Endothelial cell of umbilical vein (primary cell): ENCODE measurements at regions not wholly inside any gene's neighbourhood (a gene's known extent, or its start where the extent isn't known, plus 50 kb on each side); places are given as distances from the start of the nearest gene placed in this dataset.

Experiments
- EZH2 ChIP-seq: IDR thresholded peaks from 2 replicates; pipeline ENCODE4 v1.6.1; 2012; ENCODE audit warnings: borderline replicate concordance, low read depth, mild to moderate bottlenecking, moderate library complexity, low read length, inconsistent platforms; ENCODE audit not compliant: severe bottlenecking
- POLR2A ChIP-seq: IDR thresholded peaks from 2 replicates; pipeline ENCODE4 v1.6.1; 2012; ENCODE audit warnings: low read depth, mild to moderate bottlenecking, control low read depth, low read length
- POLR2AphosphoS5 ChIP-seq: IDR thresholded peaks from 2 replicates; pipeline ENCODE4 v1.6.1; 2012; ENCODE audit warnings: low read depth, mild to moderate bottlenecking, control low read depth, low read length, moderate library complexity; ENCODE audit not compliant: insufficient read depth
- TF ChIP-seq, protein P1 (sequence below), 2 donors: IDR thresholded peaks; 1 replicate in 1 of 2; 2 replicates in 1 of 2; pipeline ENCODE4 v1.5.1; 2011; ENCODE audit warnings: low read length in 2 of 2, mild to moderate bottlenecking in 2 of 2, moderate library complexity in 2 of 2, control low read depth in 1 of 2, inconsistent platforms in 1 of 2, low read depth in 1 of 2; ENCODE audit not compliant: insufficient read depth in 1 of 2; ENCODE audit errors: extremely low read depth in 1 of 2

DNA sequence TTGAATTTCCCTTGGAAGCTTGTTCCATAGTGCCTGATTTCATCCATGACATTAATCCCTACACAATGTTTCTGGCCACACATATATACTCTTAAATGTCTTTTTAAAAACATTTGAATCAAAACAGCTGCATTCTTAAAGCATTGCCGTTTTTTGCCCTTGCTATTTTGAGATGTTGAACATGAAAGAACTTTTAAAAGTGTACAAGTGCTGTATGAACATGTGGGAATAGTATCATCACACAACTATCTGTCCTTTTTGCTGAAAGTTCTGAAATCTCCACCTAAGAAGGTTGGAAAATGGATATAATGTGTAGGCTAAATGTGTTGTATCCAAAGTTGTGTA lies 318.7 kb upstream of the UBE2E3 start:
- TF ChIP-seq POLR2A = no peak
- TF ChIP-seq, protein P1, sequence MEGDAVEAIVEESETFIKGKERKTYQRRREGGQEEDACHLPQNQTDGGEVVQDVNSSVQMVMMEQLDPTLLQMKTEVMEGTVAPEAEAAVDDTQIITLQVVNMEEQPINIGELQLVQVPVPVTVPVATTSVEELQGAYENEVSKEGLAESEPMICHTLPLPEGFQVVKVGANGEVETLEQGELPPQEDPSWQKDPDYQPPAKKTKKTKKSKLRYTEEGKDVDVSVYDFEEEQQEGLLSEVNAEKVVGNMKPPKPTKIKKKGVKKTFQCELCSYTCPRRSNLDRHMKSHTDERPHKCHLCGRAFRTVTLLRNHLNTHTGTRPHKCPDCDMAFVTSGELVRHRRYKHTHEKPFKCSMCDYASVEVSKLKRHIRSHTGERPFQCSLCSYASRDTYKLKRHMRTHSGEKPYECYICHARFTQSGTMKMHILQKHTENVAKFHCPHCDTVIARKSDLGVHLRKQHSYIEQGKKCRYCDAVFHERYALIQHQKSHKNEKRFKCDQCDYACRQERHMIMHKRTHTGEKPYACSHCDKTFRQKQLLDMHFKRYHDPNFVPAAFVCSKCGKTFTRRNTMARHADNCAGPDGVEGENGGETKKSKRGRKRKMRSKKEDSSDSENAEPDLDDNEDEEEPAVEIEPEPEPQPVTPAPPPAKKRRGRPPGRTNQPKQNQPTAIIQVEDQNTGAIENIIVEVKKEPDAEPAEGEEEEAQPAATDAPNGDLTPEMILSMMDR (IDR thresholded peaks at IDR 0.05; ENCODE audit: extremely low read depth in 1 of 2, insufficient read depth in 1 of 2, low read depth in 1 of 2, low read length in 2 of 2) = no peak
- no peak for TF ChIP-seq POLR2AphosphoS5
- no peak for TF ChIP-seq EZH2
